Endothelial cell of hepatic sinusoid (primary cell): ENCODE measurements at regions not wholly inside any gene's neighbourhood (a gene's known extent, or its start where the extent isn't known, plus 50 kb on each side); places are given as distances from the start of the nearest gene placed in this dataset.

Source experiments
- in situ Hi-C: cut with HindIII; loops from 2 replicates; pipeline ENCODE4 v1.10.0; 2017; ENCODE audit warnings: low sequenced_read_pairs

- in situ Hi-C loops: no loop called here
Measured at GRCh38 chr12:42704810-42705401, 115.4 kb upstream of the PRICKLE1 start.

- in situ Hi-C loops: no loop called here
Measured at GRCh38 chr12:42704340-42704739, 114.8 kb upstream of the PRICKLE1 start.

GRCh38 chr12:42701084-42701483, 111.5 kb upstream of the PRICKLE1 start:
- in situ Hi-C loops: no loop called here

- in situ Hi-C loops: no loop called here
Measured at GRCh38 chr12:42698213-42698612, 108.7 kb upstream of the PRICKLE1 start.

- in situ Hi-C loops: no loop called here
Measured at GRCh38 chr12:42696406-42697149, 107.0 kb upstream of the PRICKLE1 start.

GRCh38 chr12:42695490-42695995, 106.0 kb upstream of the PRICKLE1 start:
- in situ Hi-C loops: no loop called here

GRCh38 chr12:42692749-42693148, 103.2 kb upstream of the PRICKLE1 start:
- in situ Hi-C loops: no loop called here

- in situ Hi-C loops: no loop called here
Measured at GRCh38 chr12:42691991-42692557, 102.5 kb upstream of the PRICKLE1 start.

- in situ Hi-C loops: no loop called here
Measured at GRCh38 chr12:42690264-42690663, 100.7 kb upstream of the PRICKLE1 start.

- in situ Hi-C loops: no loop called here
Measured at GRCh38 chr12:42689699-42690098, 100.2 kb upstream of the PRICKLE1 start.

GRCh38 chr12:42686514-42687172, 97.1 kb upstream of the PRICKLE1 start:
- in situ Hi-C loops: no loop called here

- in situ Hi-C loops: no loop called here
Measured at GRCh38 chr12:42684802-42685071, 95.2 kb upstream of the PRICKLE1 start.

GRCh38 chr12:42683933-42684801, 94.6 kb upstream of the PRICKLE1 start:
- in situ Hi-C loops: no loop called here

GRCh38 chr12:42683266-42683665, 93.7 kb upstream of the PRICKLE1 start:
- in situ Hi-C loops: no loop called here

- in situ Hi-C loops: no loop called here
Measured at GRCh38 chr12:42679466-42679865, 89.9 kb upstream of the PRICKLE1 start.

GRCh38 chr12:42677461-42677860, 87.9 kb upstream of the PRICKLE1 start:
- in situ Hi-C loops: no loop called here

GRCh38 chr12:42673535-42673934, 84.0 kb upstream of the PRICKLE1 start:
- in situ Hi-C loops: no loop called here

- in situ Hi-C loops: no loop called here
Measured at GRCh38 chr12:42670719-42671118, 81.2 kb upstream of the PRICKLE1 start.

GRCh38 chr12:42669553-42669952, 80.0 kb upstream of the PRICKLE1 start:
- in situ Hi-C loops: no loop called here

GRCh38 chr12:42666671-42667243, 77.2 kb upstream of the PRICKLE1 start:
- in situ Hi-C loops: no loop called here

GRCh38 chr12:42663621-42664020, 74.1 kb upstream of the PRICKLE1 start:
- in situ Hi-C loops: no loop called here
